ENCODE measurements at regions not wholly inside any gene's neighbourhood (a gene's known extent, or its start where the extent isn't known, plus 50 kb on each side); places are given as distances from the start of the nearest gene placed in this dataset.

DNA sequence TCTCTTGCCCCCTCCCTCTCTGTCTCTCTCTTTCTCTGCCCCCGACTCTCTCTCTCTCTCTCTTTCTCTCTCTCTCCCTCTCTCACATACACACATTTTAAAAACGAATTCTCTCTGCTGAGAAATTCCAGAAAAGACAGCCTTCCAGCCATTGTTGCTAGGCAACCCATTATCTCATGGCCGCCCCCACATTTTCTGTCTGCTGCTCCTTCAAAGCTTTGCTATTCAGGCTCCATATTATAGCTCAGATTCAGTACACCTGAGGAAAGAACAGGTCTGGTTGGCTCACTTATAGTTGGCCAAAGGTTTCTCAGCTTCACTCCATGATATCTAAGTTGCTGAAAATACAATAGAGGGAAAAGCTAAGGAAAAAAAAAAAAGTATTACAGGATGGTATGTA is 174.4 kb upstream of the RADX start:
- Histone ChIP-seq H3K27ac (no peak overlapping the region), H3K4me1 (no peaks in the 10 kb centered on the region), H3K27me3 (peaks cover 0 to 49% of the 10 kb centered on the region in 2 donors), H3K9me3 (no peaks in the 10 kb centered on the region), H3K36me3 (no peaks in the 10 kb centered on the region), H3K4me3 (no peak overlapping the region)
- no peak for DNase-seq (ENCODE audit: low spot score in 2 of 2)
- no peak for TF ChIP-seq POLR2AphosphoS5 (IDR thresholded peaks at IDR 0.05)
- TF ChIP-seq CTCF (IDR thresholded peaks at IDR 0.05), result no peak
- intact Hi-C loops (cut with DNase I; ENCODE audit: low total_unique reads), result no loop called here

DNA sequence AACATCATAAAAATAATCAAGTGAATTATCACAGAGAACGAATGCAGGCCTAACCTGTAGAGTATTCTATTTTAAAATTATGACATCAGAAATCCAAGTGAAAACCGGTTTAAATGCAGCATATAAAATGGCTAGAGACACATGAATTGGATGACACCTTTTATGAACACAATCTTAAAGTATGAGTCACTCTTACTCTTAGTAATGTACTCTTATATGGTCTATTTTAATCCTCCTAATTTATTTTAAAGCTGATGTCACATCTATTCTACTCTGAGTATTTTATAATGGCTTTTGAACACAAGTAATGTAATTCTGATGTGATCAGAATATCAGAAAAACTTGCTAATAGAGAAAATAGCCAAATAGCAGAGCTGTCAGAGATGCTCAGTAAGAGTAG is 161.4 kb upstream of the RADX start:
- no peaks in the 10 kb centered on the region for H3K4me1 ChIP-seq
- TF ChIP-seq POLR2AphosphoS5 (IDR thresholded peaks at IDR 0.05) (no peak), POLR2A (IDR thresholded peaks at IDR 0.05) (no peak), CTCF (IDR thresholded peaks at IDR 0.05) (no peak)
- no peak for DNase-seq (ENCODE audit: low spot score in 2 of 2)
- peaks cover 0 to 11% of the 10 kb centered on the region in 2 donors for H3K27me3 ChIP-seq
- H3K9me3 ChIP-seq, result no peaks in the 10 kb centered on the region
- intact Hi-C loops (cut with DNase I; ENCODE audit: low total_unique reads), result no loop called here
- no peaks in the 10 kb centered on the region for H3K36me3 ChIP-seq
- no peak overlapping the region for H3K4me3 ChIP-seq
- no peak overlapping the region for H3K27ac ChIP-seq

DNA sequence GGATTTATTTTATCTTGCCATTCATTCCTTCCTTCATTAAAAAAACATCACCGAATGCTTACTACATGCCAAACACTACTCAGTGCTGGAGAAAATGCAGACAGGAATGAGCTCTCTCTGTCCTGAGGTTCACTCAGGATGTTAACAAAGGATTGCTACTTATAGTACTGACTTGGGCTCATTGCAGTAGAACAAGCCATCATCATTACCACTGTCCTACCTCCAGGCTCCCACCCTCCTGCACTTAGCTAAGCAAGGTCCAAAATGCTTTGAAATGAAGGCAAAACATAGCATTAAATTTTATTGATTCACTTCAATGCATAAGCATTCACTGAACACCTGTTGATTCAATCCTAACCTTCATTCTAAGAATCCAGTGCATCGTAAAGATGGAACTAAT is 159.8 kb upstream of the RADX start:
- intact Hi-C loops (cut with DNase I; ENCODE audit: low total_unique reads), result no loop called here
- Histone ChIP-seq H3K4me3 (no peak overlapping the region), H3K9me3 (no peaks in the 10 kb centered on the region), H3K27ac (no peak overlapping the region), H3K4me1 (no peaks in the 10 kb centered on the region), H3K27me3 (peaks cover 0 to 5% of the 10 kb centered on the region in 2 donors), H3K36me3 (no peaks in the 10 kb centered on the region)
- no peak for DNase-seq (ENCODE audit: low spot score in 2 of 2)
- TF ChIP-seq CTCF (IDR thresholded peaks at IDR 0.05) (no peak), POLR2AphosphoS5 (IDR thresholded peaks at IDR 0.05) (no peak), POLR2A (IDR thresholded peaks at IDR 0.05) (no peak)

DNA sequence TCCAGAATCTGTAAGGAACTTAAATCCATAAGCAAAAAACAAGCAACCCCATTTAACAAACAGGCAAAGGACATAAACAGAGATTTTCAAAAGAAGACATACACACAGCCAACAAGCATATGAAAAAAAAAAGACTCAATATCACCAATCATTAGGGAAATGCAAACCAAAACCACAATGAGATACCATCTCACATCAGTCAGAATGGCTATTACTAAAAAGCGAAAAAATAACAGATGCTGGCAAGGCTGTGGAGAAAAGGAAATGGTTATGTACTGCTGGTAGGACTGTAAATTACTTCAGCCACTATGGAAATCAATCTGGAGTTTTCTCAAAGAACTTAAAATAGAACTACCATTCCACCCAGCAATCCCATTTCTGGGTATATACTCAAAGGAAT is 156.8 kb upstream of the RADX start:
- H3K4me1 ChIP-seq, result no peaks in the 10 kb centered on the region
- intact Hi-C loops (cut with DNase I; ENCODE audit: low total_unique reads), result no loop called here
- DNase-seq (ENCODE audit: low spot score in 2 of 2), result no peak
- no peak overlapping the region for H3K4me3 ChIP-seq
- TF ChIP-seq POLR2AphosphoS5 (IDR thresholded peaks at IDR 0.05) (no peak), POLR2A (IDR thresholded peaks at IDR 0.05) (no peak), CTCF (IDR thresholded peaks at IDR 0.05) (no peak)
- no peaks in the 10 kb centered on the region for H3K9me3 ChIP-seq
- no peaks in the 10 kb centered on the region for H3K36me3 ChIP-seq
- H3K27me3 ChIP-seq, result peaks cover 0 to 12% of the 10 kb centered on the region in 2 donors
- H3K27ac ChIP-seq, result no peak overlapping the region

GRCh38 chrX:106457802-106458201 is 154.0 kb upstream of the RADX start:
- intact Hi-C loops (cut with DNase I; ENCODE audit: low total_unique reads), result no loop called here

More at GRCh38 chrX:106457802-106458201, 154.0 kb upstream of the RADX start:
- Histone ChIP-seq H3K9me3 (no peaks in the 10 kb centered on the region), H3K27ac (no peak overlapping the region), H3K4me1 (no peaks in the 10 kb centered on the region), H3K36me3 (no peaks in the 10 kb centered on the region), H3K4me3 (no peak overlapping the region), H3K27me3 (peaks cover 0 to 33% of the 10 kb centered on the region in 2 donors)
- no peak for DNase-seq (ENCODE audit: low spot score in 2 of 2)
- no peak for TF ChIP-seq CTCF (IDR thresholded peaks at IDR 0.05)
